ENCODE measurements at regions not wholly inside any gene's neighbourhood (a gene's known extent, or its start where the extent isn't known, plus 50 kb on each side); places are given as distances from the start of the nearest gene placed in this dataset.
A peak's percentile ranks its signal among the peaks of the same experiment; 100 is the strongest.

DNA sequence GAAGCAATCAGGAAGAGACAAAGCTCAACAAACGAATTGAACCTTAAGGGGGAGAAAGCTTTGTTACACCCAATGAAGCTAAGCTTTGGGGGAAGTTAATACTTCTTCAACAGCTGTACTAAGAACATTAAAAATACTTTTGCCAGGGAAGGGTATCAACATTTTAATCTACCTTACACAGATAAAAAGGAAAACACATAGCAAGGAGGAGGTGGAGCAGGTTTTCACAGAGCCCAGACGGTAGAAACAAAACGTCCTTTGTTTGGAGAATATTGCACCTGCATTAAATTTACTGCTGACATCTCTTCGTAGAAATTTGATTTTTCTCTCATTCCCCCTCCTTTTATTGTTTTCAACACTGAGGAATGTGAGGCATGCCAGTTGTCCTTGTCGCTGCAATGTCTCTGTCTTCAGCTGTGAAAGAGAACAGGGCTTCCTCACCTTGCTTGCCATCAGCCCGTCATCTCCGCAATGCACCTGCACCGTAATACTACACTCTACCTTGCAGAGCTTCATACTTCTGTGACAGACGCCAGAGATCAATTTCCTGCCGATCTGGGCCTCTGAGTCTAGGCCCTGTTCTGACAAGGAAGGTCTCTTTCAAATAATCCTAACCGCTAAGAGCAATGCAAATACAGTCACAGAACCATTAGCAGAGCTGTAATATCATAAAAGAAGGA is 270.8 kb downstream of the SPRY2 start:
- no CpG with 5 or more reads among the region's 11 CpGs for WGBS (ENCODE audit: extremely low coverage, insufficient read length, low lambda C conversion rate)
- Histone ChIP-seq H3K79me2 (ENCODE audit: insufficient read depth, low read length) (no peaks in the 10 kb centered on the region), H3K18ac (ENCODE audit: insufficient read length, low read depth, low read length) (no peak overlapping the region), H2BK15ac (ENCODE audit: low read depth, low read length) (no peak overlapping the region), H3K27ac (ENCODE audit: insufficient read length, low read depth, low read length) (no peak overlapping the region), H3K14ac (ENCODE audit: insufficient read depth, low read length) (no peak overlapping the region), H2AK5ac (ENCODE audit: insufficient read length, low read length) (no peak overlapping the region), H2BK5ac (ENCODE audit: insufficient read length, low read length) (no peak overlapping the region), H3K4me1 (ENCODE audit: insufficient read depth, low read length) (no peaks in the 10 kb centered on the region; the same call in 1 of the 2 replicates), H3K23ac (ENCODE audit: insufficient read length, low read depth, low read length) (no peak overlapping the region), H3T11ph (ENCODE audit: low read length) (no peak overlapping the region), H3K4me2 (ENCODE audit: insufficient read depth, insufficient read length, low read length) (no peak overlapping the region), H2BK20ac (ENCODE audit: low read depth, low read length, poor library complexity, severe bottlenecking) (no peak overlapping the region), H3K27me3 (ENCODE audit: insufficient read depth, low read length) (no peaks in the 10 kb centered on the region), H4K8ac (replicated peaks; ENCODE audit: insufficient read length, low read depth, low read length) (no peak overlapping the region), H3K4ac (ENCODE audit: low read depth, low read length) (no peak overlapping the region), H3K9ac (ENCODE audit: extremely low read depth, insufficient read length, low read length) (no peak overlapping the region), H2AFZ (ENCODE audit: low read length) (no peak overlapping the region), H2BK120ac (ENCODE audit: low read depth, low read length, poor library complexity, severe bottlenecking) (no peak overlapping the region), H4K5ac (ENCODE audit: insufficient read length, low read depth, low read length) (no peak overlapping the region), H3K79me1 (ENCODE audit: insufficient read depth, low read depth, low read length, poor library complexity, severe bottlenecking) (no peaks in the 10 kb centered on the region), H4K20me1 (ENCODE audit: control insufficient read depth, insufficient read depth, insufficient read length) (no peaks in the 10 kb centered on the region), H3K23me2 (ENCODE audit: insufficient read length, low read depth, low read length, poor library complexity, severe bottlenecking) (no peaks in the 10 kb centered on the region), H2BK12ac (ENCODE audit: insufficient read length, low read depth, low read length) (no peak overlapping the region), H3K56ac (ENCODE audit: insufficient read length, low read depth, low read length) (no peak overlapping the region), H3K9me3 (ENCODE audit: control insufficient read depth, low read depth, low read length) (no peaks in the 10 kb centered on the region), H4K91ac (ENCODE audit: insufficient read length, low read depth, low read length) (no peak overlapping the region)
- Mint-ChIP-seq H3K9me3 (no peaks in the 10 kb centered on the region; a peak in 1 of 5 replicates), H3K36me3 (ENCODE audit: insufficient read depth in 1 of 3, low read depth in 3 of 3) (peaks cover 0 to 1% (median 0%) of the 10 kb centered on the region in 3 experiments; a peak in 1 of 7 replicates), H3K4me1 (peaks cover 21 to 22% of the 10 kb centered on the region in 2 experiments), H3K4me3 (no peak overlapping the region), H3K27ac (peak overlapping the region in 1 of 3 experiments; percentile 3; a peak in 1 of 7 replicates), H3K27me3 (ENCODE audit: low read depth) (no peaks in the 10 kb centered on the region)
- DNase-seq = peak; percentile 37
- TF ChIP-seq, protein P1, sequence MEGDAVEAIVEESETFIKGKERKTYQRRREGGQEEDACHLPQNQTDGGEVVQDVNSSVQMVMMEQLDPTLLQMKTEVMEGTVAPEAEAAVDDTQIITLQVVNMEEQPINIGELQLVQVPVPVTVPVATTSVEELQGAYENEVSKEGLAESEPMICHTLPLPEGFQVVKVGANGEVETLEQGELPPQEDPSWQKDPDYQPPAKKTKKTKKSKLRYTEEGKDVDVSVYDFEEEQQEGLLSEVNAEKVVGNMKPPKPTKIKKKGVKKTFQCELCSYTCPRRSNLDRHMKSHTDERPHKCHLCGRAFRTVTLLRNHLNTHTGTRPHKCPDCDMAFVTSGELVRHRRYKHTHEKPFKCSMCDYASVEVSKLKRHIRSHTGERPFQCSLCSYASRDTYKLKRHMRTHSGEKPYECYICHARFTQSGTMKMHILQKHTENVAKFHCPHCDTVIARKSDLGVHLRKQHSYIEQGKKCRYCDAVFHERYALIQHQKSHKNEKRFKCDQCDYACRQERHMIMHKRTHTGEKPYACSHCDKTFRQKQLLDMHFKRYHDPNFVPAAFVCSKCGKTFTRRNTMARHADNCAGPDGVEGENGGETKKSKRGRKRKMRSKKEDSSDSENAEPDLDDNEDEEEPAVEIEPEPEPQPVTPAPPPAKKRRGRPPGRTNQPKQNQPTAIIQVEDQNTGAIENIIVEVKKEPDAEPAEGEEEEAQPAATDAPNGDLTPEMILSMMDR (conservative IDR thresholded peaks at IDR 0.05) = no peak
